ENCODE measurements at regions not wholly inside any gene's neighbourhood (a gene's known extent, or its start where the extent isn't known, plus 50 kb on each side); places are given as distances from the start of the nearest gene placed in this dataset.
"Not testable (repeated sequence)": the region's sequence is repeated elsewhere in the genome, so short reads cannot be mapped to it uniquely, and the experiment has no call there.

DNA sequence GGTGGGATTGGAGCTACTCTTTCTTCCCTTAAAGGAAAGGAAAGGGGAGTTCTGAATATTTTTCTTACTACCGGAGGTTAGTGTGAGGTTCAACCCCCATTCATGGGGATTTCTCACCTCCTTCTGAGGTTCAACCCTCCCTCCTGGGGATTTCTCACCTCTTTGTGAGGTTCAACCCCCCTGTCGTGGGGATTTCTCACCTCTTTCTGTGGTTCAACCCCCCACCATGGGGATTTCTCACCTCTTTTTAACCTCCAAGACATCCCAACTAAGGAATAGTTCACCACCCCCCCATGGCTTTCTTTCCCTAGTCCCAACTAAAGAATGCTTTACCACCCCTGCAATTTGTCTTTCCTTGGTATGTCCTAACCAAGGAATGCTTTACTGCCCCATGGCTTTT is 520.3 kb downstream of the EDEM1 start:
- DNase-seq = no peak

DNA sequence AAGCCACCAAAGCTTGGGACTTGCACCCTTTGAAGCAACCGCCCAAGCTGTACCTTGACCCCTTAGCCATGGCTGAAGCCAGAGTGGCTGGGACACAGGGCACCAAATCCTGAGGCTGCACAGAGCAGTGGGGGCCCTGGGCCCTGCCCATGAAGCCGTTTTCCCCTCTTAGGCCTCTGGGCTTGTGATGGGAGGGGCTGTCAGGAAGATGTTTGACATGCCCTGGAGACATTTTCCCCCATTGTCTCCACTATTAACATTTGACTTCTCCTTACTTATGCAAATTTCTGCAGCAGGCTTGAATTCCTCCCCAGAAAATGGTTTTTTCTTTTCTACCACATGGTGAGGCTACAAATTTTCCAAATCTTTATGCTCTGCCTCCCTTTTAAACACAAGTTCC is 522.2 kb downstream of the EDEM1 start:
- no peak for DNase-seq

DNA sequence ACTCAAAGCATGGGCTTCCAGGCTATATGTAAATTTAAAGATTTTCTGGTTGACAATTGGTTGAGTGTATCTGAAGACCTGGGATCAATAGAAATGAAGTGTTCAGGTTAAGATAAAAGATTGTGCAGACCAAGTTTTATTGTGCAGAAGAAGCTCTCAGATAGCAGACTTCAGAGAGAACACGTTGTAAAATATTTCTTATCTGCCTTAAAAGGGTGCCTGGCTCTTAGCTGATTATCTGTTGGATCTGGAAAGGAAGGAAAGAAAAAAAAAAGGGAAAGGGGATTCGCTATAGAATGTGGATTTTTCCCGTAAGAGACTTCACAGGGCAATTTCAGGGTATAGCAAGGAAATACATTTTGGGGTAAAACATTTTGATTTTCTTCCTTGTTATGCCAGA is 523.2 kb downstream of the EDEM1 start:
- no peak for DNase-seq

DNA sequence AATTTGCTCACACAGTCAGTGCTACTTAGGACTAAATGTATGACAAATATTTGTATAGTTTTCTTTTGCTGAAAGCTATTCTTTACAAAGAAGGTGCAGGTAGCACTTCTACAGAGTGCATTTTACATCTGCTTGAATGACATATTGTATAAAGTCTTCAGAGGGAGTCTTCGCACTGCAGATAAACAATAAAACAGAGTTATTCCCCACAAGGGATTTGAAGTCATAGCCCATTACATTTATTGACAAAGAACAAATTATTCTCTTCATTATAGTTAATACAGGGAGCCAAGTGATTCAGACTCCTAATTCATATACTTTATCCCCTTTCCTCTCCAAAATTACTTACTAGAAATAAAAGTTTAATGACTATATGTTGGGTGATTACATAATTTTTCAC is 529.7 kb downstream of the EDEM1 start:
- no peak for DNase-seq

DNA sequence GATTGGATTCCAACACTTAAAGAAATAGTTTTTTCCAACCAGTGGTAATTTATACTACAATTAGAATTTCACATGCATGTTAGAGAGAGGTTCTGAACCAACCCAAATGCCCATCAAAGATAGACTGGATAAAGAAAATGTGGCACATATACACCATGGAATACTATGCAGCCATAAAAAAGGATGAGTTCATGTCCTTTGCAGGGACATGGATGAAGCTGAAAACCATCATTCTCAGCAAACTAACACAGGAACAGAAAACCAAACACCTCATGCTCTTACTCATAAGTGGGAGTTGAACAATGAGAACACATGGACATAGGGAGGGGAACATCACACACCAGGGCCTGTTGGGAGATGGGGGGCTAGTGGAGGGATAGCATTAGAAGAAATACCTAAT is 532.2 kb downstream of the EDEM1 start:
- not testable (repeated sequence) for DNase-seq

DNA sequence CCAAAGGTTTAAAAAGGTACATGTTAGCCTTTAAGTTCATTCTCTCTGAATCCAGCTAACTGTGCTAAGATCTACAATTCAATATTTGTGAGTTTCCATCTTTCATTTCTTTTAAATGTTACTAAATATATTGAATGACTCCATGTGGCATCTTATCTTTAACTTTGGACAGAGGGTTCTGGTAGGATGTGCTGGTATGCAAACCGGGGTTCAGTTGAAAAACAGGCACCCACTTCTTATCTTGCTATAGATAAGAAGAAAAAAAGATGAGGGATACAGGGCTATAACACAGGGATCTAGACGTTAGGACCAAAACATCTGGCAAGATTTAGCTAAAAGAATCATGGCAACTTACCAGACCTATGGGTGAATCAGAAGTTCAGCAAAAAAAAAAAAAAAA is 538.3 kb downstream of the EDEM1 start:
- no peak for DNase-seq

DNA sequence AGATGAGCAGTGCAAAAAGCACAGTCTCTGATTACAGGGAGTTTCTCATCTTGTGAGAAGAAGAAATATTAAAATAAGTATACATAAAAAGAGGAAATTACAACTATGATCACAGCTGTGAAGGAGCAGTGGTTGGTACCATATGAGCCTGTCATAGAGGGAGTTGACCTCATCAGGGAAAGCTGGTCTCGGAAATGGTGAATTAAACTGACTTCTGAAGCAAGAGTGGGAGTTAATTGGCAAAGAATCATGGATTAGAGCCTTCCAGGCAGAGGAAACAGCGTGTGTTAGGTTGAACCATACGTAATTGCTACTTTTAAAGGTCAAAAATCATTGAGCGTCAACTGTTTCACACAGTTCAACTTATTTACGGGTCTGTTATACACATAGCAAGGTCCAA is 539.1 kb downstream of the EDEM1 start:
- DNase-seq = no peak

DNA sequence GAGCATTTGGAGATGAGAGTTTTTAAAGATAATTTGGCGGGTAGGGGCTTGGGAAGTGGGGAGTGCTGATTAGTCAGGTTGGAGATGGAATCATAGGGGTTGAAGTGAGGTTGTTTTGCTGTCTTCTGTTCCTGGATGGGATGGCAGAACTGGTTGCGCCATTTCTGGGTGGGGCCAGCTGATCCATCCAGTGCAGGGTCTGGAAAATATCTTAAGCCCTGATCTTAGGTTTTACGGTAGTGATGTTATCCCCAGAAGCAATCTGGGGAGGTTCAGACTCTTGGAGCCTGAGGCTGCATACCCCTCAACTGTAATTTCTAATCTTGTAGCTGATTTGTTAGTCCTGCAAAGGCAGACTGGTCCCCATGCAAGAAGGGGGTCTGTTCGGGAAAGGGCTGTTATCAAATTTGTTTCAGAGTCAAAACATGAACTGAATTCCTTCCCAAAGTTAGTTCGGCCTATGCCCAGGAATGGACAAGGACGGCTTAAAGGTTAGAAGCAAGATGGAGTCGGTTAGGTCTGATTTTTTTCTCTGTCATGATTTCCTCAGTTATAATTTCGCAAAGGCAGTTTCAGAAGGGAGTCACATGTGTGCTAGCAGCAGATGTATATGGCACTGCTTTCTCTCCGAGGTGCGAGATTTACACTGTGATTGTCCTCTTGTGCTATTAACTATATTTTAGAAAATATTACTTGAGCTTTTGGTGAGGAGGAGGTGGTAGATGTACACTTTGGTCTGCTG is 540.4 kb downstream of the EDEM1 start:
- no peak for DNase-seq

DNA sequence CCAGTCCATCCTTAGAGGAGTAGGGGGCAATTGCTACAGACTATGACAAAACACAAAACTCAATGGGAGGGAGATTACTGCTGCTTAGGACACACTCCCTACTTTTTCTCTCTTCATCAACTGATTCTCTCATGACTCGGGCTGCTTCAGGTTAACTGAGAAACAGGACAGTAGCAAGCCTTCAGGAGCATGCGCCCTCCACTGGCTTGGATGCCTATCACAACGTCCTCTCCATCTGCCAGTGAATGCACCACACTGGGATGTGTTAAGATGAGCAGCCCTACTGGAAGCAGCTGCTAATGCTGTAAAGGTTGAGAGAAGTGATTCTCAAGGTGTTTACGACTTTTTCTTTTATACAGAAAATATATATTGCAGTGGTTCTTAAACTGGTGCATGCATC is 542.3 kb downstream of the EDEM1 start:
- no peak for DNase-seq

DNA sequence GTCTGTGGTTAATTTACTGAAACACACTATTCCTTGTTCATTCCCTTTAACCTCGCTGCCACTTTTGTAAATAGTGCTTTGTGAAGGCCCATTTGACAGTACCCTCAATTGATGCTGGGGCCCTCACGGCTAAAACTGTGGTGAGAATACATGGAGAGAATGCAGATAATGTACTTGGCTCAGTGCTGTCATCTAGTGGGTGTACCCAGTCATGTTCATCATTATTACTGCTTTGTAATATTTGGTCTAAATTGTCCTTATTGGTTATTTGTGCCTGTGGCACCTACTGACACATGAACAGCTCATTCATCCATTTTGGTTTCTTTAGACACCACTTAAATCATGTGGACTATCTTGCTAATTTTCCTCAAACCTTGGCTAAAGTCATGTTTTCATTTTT is 543.6 kb downstream of the EDEM1 start:
- no peak for DNase-seq

DNA sequence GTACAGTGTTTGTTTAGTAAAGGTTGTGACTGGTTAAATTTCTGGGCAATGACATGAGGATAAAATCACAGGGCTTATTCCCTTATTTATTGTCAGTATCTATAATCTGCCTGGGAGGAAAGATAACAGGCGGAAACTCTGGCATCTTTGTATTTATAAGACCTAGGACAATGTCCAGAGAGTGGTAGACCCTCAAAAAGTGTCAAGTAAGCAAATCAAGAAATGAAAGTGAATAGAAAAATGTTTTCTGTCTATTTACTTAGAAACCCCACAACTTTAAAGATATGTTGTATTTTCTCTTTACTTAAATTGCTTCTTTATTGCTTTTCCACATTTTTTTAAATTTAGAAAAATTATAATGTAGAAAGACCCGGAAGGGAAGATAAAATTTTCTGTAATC is 544.6 kb downstream of the EDEM1 start:
- no peak for DNase-seq

DNA sequence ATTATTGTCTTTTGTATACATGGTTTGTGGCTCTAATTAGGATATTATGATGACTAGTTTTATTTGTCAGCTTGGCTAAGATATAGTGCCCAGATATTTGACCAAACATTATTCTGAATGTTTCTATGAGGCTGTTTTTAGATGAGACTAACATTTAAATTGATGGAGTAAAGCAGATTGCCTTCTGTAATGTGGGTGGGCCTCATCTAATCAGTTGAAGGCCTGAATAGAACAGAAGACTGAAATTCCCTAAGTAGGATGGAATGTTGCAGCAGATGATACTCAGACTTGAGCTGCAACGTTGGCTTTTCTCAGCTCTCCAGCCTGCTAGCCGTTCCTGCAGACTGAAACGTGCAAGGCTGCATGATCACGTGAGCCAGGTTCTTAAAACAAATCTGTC is 546.5 kb downstream of the EDEM1 start:
- no peak for DNase-seq

DNA sequence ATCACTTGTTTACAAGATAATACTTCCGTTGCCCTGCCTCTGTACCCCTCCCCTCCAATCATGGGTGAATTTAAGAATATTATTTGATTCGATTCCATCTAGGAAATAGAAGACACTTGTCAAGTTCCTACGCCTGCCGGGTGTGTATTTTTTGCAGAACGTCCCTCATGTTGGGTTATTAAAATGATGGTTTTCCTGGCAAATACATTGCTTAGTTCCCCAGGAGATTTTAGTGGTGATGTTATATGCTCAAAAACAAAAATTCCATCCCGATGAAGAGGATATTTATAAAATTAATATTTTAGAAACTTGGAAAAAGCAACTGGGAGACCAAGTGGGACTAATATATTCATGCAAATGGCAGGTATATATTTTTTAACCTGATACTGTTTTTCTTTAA is 548.4 kb downstream of the EDEM1 start:
- no peak for DNase-seq

DNA sequence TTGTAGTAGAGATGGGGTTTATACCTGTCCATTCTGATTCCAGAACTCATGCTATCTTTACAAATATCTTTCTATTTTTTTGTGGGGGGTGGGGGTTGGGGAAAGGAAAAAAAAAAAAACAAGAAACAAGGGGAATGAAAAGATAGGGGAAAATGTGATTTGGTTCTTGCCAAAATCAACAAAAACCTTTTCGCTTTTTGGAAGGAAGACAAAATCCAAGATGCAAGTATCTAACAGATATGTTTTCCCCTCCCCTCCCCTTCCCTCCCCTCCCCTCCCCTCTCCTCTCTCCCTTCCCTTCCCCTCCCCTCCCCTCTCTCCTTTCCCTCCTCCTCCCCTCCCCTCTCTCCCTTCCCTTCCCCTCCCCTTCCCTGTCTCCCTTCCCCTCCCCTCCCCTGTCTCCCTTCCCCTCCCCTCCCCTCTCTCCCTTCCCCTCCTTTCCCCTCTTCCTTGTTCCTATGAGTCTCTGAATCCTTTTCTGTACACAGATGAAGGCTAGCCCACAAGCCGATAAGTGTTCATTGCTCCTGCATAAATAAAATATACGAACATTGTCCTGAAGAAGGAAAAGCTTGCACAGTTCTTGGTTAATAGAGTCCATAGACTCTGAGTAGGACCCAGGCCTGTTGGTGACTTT is 551.9 kb downstream of the EDEM1 start:
- no peak for DNase-seq

DNA sequence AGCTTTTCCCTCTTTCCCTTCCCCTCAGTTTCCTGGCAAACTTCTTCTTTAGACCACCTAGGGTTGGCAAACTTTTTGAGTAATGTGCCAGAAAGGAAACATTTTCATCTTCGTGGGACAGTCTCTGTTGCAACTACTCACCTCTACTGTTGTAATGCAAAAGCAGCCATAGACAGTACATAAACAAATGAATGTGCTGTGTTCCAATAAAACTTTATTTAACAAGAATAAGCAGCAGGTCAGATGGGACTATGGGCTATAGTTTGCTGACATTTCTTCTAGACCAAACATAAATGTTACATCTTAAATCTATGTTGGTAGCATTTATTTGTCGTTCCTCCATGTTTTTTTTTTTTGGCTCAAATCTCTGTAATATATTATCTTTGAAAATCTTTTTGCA is 552.4 kb downstream of the EDEM1 start:
- no peak for DNase-seq

DNA sequence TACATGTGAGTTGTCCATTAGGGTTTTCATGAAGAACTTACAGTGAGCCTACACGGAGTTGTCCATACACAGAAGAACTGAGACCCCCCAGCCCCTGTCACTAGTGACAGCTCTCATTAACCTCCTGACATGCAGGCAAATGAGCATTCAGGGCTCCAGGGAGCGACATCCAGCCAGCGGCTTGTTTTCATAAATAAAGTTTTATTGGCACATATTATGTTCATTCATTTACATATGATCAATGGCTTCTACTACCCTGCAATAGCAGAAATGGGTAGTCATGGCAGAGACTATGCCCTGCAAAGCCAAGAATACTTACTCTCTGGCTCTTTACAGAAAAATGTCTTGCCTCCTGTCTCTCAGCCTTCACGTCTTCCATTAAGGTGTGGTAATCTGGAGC is 553.5 kb downstream of the EDEM1 start:
- no peak for DNase-seq

DNA sequence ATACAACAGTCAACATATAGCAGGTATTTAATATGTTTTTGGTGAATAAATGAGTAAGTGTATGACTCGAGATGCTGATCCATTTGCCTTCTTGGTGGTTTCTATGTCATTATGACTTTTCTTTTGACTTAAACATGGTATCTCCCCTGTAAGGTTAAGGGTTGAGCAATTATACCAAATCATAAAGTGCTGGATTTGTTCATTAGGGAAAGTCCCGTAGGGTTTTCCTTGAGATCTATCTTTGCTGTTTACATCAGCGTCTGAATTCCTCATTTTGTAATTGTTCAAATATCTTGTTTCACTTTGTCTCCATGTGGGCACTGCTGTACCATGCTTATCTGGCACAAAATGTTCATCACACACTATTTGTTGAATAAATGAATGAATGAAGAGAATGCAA is 562.6 kb downstream of the EDEM1 start:
- DNase-seq = no peak

DNA sequence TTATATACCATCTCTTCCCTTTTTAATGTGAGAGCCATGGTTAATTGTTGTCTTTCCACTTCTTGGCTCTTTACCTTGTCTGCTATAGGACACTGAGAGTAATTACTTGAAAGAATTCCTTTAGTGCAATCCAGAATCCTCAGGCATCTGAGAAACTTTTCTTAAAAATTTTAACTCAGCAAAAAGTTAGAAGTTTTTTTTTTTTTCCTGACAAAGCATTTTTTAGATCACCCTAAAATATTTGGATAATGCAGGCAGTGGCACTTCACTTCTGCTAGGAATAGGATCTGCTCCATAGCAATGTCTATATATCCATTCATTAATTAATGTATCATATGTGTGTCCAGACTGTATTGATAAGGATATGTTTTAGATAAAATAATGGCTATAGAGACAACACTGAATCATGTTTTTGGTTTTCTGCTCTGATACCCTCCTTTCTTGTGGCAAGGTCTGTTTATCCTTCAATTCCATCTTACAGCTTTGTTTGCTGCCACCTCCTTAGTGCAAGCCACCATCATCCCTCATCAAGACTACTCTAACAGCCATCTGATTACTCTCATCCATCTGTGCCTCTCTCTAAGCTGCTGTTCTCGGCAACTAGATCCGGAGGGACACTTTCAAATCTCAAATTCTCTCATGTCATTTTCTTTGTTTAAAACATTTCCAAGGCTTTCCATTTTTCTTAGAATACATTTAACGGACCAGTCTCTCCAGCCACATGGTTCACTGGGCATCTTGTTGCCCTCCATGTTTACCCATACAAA is 563.5 kb downstream of the EDEM1 start:
- DNase-seq = no peak

DNA sequence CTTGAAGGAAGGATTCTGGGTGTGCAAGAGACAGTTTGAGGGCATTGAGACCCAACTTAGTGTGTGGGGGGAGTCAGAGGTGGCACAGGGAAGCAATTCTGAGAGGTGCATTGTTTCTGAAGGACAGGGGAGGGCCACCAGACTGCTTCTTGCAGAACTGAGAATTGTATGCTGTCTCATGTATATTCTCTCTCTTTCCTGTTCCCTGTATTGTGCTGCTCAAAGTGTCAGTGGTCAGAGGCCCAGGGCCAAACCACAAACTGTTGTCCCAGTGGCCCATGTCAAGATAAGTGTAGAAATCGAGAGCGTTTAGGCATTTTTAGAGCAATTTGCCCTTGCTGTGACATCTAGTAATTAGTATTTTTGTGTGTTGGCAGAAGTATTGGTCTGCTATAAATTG is 567.1 kb downstream of the EDEM1 start:
- no peak for DNase-seq

DNA sequence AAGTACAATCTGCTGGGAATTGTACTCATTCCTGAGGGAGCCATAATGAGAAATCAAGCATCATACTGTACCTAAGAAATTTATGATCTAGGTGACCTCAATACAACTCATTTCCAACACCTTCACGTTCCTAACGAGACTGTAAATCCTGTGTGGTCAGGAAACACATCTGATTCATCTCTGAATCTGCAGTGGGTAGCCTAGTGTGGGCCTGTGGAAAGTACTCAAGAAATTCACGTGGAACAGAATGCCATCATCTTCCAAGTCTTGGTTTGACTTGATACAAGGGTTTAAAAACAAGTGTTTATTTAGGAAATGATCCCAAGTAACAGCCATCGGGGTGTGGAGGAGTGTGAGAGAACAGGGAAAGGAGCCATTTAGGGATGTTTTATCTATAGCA is 568.9 kb downstream of the EDEM1 start:
- no peak for DNase-seq

DNA sequence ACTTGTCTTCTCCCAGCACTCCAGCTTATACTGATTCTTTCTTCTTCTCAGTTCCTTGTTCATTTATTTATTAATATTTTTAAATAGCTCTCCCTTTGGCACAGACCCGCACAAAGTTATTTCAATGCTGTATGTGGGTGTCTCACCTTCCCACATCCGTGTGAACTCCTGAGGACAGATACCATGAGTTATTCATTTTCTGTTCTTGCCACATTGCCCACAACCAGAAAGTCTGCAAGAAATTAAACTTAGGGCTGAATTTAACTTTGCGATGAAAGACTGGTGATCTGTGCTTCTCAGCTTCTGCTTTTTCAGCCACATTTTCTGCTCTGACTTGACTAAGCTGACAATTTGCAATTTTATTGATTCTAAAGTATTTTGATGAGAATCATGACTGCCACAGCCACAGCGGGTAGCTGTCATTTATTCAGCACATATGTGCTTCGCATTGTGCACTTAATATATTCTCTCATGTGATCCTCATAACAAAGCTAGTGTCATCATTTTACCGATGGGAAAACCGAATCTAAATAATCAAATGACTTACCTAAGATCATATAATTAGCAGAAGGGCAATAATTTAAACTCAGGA is 569.8 kb downstream of the EDEM1 start:
- DNase-seq = no peak

DNA sequence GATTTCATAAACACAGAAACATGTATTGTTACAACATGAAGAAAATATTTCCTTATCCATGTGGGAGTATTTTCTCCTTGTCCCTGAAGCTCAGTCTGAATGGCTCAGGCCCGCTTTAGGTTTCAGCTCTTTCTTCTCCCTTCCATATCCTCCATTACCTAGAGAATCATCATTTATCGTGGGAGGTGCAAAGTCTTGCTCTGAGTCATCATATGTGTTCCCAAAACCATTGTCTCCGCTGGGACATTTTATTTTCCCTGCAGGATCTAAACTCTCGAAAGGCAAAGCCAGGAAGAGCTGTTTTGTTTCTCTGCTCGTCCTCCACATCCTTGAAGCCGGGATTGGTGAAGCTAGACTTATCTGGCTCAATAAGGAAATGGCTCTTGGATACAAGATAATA is 571.2 kb downstream of the EDEM1 start:
- no peak for DNase-seq

DNA sequence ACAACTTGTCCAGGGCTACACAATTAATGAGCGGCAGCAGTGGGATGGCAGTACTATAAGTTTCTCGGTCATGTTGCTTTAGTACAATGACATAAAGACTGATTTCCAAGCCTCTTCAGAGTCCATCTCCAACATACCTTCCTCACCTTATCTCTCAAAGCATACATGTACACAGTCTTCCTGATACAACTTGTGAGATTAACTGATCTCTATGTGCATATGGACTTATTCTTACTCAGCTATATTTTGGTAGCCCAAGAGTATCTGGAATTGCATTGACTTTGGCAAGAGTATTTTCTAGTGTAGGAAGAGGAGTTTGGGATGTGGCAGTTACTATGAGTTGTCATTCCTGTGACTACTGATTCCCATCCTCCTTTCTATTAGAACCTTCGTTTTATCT is 575.0 kb downstream of the EDEM1 start:
- no peak for DNase-seq

DNA sequence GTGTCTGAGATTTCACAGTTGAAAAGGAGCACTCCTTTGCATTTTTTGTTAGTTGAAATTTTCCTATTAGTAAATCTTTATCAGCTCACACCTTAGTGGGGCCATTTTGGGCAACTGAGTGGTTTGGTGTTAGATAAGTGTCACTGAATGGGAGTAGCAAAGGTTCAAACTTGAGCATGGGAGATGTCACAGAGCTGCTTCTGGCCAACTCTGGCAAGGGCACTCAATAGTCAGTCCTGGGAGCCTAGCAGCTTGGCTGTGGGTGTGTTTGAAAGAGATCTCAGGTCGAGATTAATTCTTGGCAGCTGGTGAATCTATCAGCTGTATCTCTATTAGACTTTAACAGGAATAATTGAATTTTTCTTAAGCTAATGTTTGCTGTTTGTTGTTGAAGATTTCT is 579.3 kb downstream of the EDEM1 start:
- DNase-seq = no peak

All from activated CD8-positive, alpha-beta memory T cell treated with anti-CD3 and anti-CD28 coated beads, Interleukin-2, amount 50 U/mL, for 48 hours (primary cell).